ENCODE measurements at regions not wholly inside any gene's neighbourhood (a gene's known extent, or its start where the extent isn't known, plus 50 kb on each side); places are given as distances from the start of the nearest gene placed in this dataset.
A peak's percentile ranks its signal among the peaks of the same experiment; 100 is the strongest.

GRCh38 chr12:89252284-89252683 lies 100.0 kb downstream of the DUSP6 start:
- H4K91ac ChIP-seq (ENCODE audit: low read depth, low read length, poor library complexity) = no peak overlapping the region
- no peak overlapping the region for H3K18ac ChIP-seq (ENCODE audit: low read length)
- H2BK120ac ChIP-seq (ENCODE audit: low read depth, low read length) = no peak overlapping the region
- no peak overlapping the region for H3K4ac ChIP-seq (ENCODE audit: low read length)
- H3K4me1 ChIP-seq (ENCODE audit: control insufficient read depth in 2 of 2, insufficient read depth in 1 of 2, low read depth in 1 of 2, low read length in 2 of 2) = peaks cover 2% of the 10 kb centered on the region in 2 donors
- H4K8ac ChIP-seq (ENCODE audit: low read depth, low read length) = no peak overlapping the region
- H3K27ac ChIP-seq (replicated peaks; ENCODE audit: low read length) = no peak overlapping the region
- no peak overlapping the region for H3K14ac ChIP-seq (ENCODE audit: low read length)
- H2AFZ ChIP-seq (ENCODE audit: low read length) = no peak overlapping the region
- no peak overlapping the region for H3K4me3 ChIP-seq (ENCODE audit: low read length in 2 of 2)
- H2AK5ac ChIP-seq (ENCODE audit: low read depth, low read length) = no peak overlapping the region
- H3K9me3 ChIP-seq (replicated peaks in 1 of 2; ENCODE audit: control insufficient read depth in 2 of 2, insufficient read depth in 1 of 2, low read depth in 1 of 2, low read length in 2 of 2) = peaks cover 0 to 3% of the 10 kb centered on the region in 2 donors
- no CpG with 5 or more reads among the region's 4 CpGs for WGBS, 2 donors (ENCODE audit: extremely low coverage in 2 of 2, insufficient read length in 2 of 2, insufficient replicate concordance in 1 of 2)
- no peak overlapping the region for H2BK15ac ChIP-seq (ENCODE audit: low read length)
- no peak overlapping the region for H2BK12ac ChIP-seq (ENCODE audit: low read length)
- no peaks in the 10 kb centered on the region for H3K27me3 ChIP-seq (ENCODE audit: control insufficient read depth in 3 of 3, insufficient read depth in 3 of 3, low read depth in 1 of 3, low read length in 3 of 3)
- no peak overlapping the region for H3K4me2 ChIP-seq (ENCODE audit: insufficient read depth, low read length, poor library complexity, severe bottlenecking)
- DNase-seq (ENCODE audit: low spot score) = no peak
- H3K23ac ChIP-seq (ENCODE audit: low read depth, low read length, poor library complexity) = no peak overlapping the region
- H3K36me3 ChIP-seq (replicated peaks in 1 of 2; ENCODE audit: control insufficient read depth in 2 of 2, insufficient read depth in 2 of 2, low read length in 2 of 2) = no peaks in the 10 kb centered on the region
- H2BK5ac ChIP-seq (ENCODE audit: low read length) = no peak overlapping the region
- H3K79me1 ChIP-seq (ENCODE audit: low read depth, low read length) = no peaks in the 10 kb centered on the region
- no peak overlapping the region for H3K9ac ChIP-seq (ENCODE audit: low read depth, low read length, poor library complexity)

GRCh38 chr12:89251342-89252271 lies 100.7 kb downstream of the DUSP6 start:
- Histone ChIP-seq H3K14ac (ENCODE audit: low read length) (no peak overlapping the region), H3K4ac (ENCODE audit: low read length) (no peak overlapping the region), H2BK5ac (ENCODE audit: low read length) (no peak overlapping the region), H3K79me1 (ENCODE audit: low read depth, low read length) (no peaks in the 10 kb centered on the region), H3K9ac (ENCODE audit: low read depth, low read length, poor library complexity) (no peak overlapping the region), H3K23ac (ENCODE audit: low read depth, low read length, poor library complexity) (no peak overlapping the region), H3K36me3 (replicated peaks in 1 of 2; ENCODE audit: control insufficient read depth in 2 of 2, insufficient read depth in 2 of 2, low read length in 2 of 2) (no peaks in the 10 kb centered on the region), H3K4me3 (ENCODE audit: low read length in 2 of 2) (no peak overlapping the region), H2AFZ (ENCODE audit: low read length) (peak overlapping the region; percentile 4), H2BK12ac (ENCODE audit: low read length) (no peak overlapping the region), H3K4me1 (ENCODE audit: control insufficient read depth in 2 of 2, insufficient read depth in 1 of 2, low read depth in 1 of 2, low read length in 2 of 2) (peaks cover 2% of the 10 kb centered on the region in 2 donors), H2BK15ac (ENCODE audit: low read length) (no peak overlapping the region), H3K18ac (ENCODE audit: low read length) (no peak overlapping the region), H4K8ac (ENCODE audit: low read depth, low read length) (no peak overlapping the region), H2AK5ac (ENCODE audit: low read depth, low read length) (no peak overlapping the region), H4K91ac (ENCODE audit: low read depth, low read length, poor library complexity) (no peak overlapping the region), H2BK120ac (ENCODE audit: low read depth, low read length) (no peak overlapping the region), H3K4me2 (ENCODE audit: insufficient read depth, low read length, poor library complexity, severe bottlenecking) (no peak overlapping the region), H3K27me3 (ENCODE audit: control insufficient read depth in 3 of 3, insufficient read depth in 3 of 3, low read depth in 1 of 3, low read length in 3 of 3) (no peaks in the 10 kb centered on the region), H3K27ac (replicated peaks; ENCODE audit: low read length) (no peak overlapping the region), H3K9me3 (replicated peaks in 1 of 2; ENCODE audit: control insufficient read depth in 2 of 2, insufficient read depth in 1 of 2, low read depth in 1 of 2, low read length in 2 of 2) (peaks cover 0 to 3% of the 10 kb centered on the region in 2 donors)
- DNase-seq (ENCODE audit: low spot score) = no peak
- no CpG with 5 or more reads among the region's 6 CpGs for WGBS, 2 donors (ENCODE audit: extremely low coverage in 2 of 2, insufficient read length in 2 of 2, insufficient replicate concordance in 1 of 2)

- no peak overlapping the region for H3K9ac ChIP-seq (ENCODE audit: low read depth, low read length, poor library complexity)
- H3K4me1 ChIP-seq (ENCODE audit: control insufficient read depth in 2 of 2, insufficient read depth in 1 of 2, low read depth in 1 of 2, low read length in 2 of 2) = peaks cover 2% of the 10 kb centered on the region in 2 donors
- no peaks in the 10 kb centered on the region for H3K36me3 ChIP-seq (replicated peaks in 1 of 2; ENCODE audit: control insufficient read depth in 2 of 2, insufficient read depth in 2 of 2, low read length in 2 of 2)
- no peak overlapping the region for H3K4ac ChIP-seq (ENCODE audit: low read length)
- H4K8ac ChIP-seq (ENCODE audit: low read depth, low read length) = no peak overlapping the region
- no peaks in the 10 kb centered on the region for H3K79me1 ChIP-seq (ENCODE audit: low read depth, low read length)
- no peak overlapping the region for H3K14ac ChIP-seq (ENCODE audit: low read length)
- no peak overlapping the region for H2BK12ac ChIP-seq (ENCODE audit: low read length)
- DNase-seq (ENCODE audit: low spot score) = no peak
- H2AFZ ChIP-seq (ENCODE audit: low read length) = no peak overlapping the region
- no peaks in the 10 kb centered on the region for H3K27me3 ChIP-seq (ENCODE audit: control insufficient read depth in 3 of 3, insufficient read depth in 3 of 3, low read depth in 1 of 3, low read length in 3 of 3)
- H3K9me3 ChIP-seq (replicated peaks in 1 of 2; ENCODE audit: control insufficient read depth in 2 of 2, insufficient read depth in 1 of 2, low read depth in 1 of 2, low read length in 2 of 2) = peaks cover 0 to 3% of the 10 kb centered on the region in 2 donors
- no peak overlapping the region for H3K4me3 ChIP-seq (ENCODE audit: low read length in 2 of 2)
- no peak overlapping the region for H2AK5ac ChIP-seq (ENCODE audit: low read depth, low read length)
- H2BK15ac ChIP-seq (ENCODE audit: low read length) = no peak overlapping the region
- no peak overlapping the region for H3K27ac ChIP-seq (replicated peaks; ENCODE audit: low read length)
- no peak overlapping the region for H3K23ac ChIP-seq (ENCODE audit: low read depth, low read length, poor library complexity)
- H2BK120ac ChIP-seq (ENCODE audit: low read depth, low read length) = no peak overlapping the region
- H2BK5ac ChIP-seq (ENCODE audit: low read length) = no peak overlapping the region
- H3K4me2 ChIP-seq (ENCODE audit: insufficient read depth, low read length, poor library complexity, severe bottlenecking) = no peak overlapping the region
- no peak overlapping the region for H4K91ac ChIP-seq (ENCODE audit: low read depth, low read length, poor library complexity)
- H3K18ac ChIP-seq (ENCODE audit: low read length) = no peak overlapping the region
Observed at GRCh38 chr12:89250636-89251035, 101.7 kb downstream of the DUSP6 start.

GRCh38 chr12:89250213-89250612 lies 102.1 kb downstream of the DUSP6 start:
- H4K8ac ChIP-seq (ENCODE audit: low read depth, low read length) = no peak overlapping the region
- H2BK15ac ChIP-seq (ENCODE audit: low read length) = no peak overlapping the region
- H3K4me2 ChIP-seq (ENCODE audit: insufficient read depth, low read length, poor library complexity, severe bottlenecking) = no peak overlapping the region
- no peak overlapping the region for H2BK120ac ChIP-seq (ENCODE audit: low read depth, low read length)
- DNase-seq (ENCODE audit: low spot score) = no peak
- H3K9ac ChIP-seq (ENCODE audit: low read depth, low read length, poor library complexity) = no peak overlapping the region
- no CpG with 5 or more reads among the region's 2 CpGs for WGBS, 2 donors (ENCODE audit: extremely low coverage in 2 of 2, insufficient read length in 2 of 2, insufficient replicate concordance in 1 of 2)
- H3K27ac ChIP-seq (replicated peaks; ENCODE audit: low read length) = no peak overlapping the region
- no peak overlapping the region for H2BK5ac ChIP-seq (ENCODE audit: low read length)
- H3K9me3 ChIP-seq (replicated peaks in 1 of 2; ENCODE audit: control insufficient read depth in 2 of 2, insufficient read depth in 1 of 2, low read depth in 1 of 2, low read length in 2 of 2) = peaks cover 0 to 1% of the 10 kb centered on the region in 2 donors
- H3K4me1 ChIP-seq (ENCODE audit: control insufficient read depth in 2 of 2, insufficient read depth in 1 of 2, low read depth in 1 of 2, low read length in 2 of 2) = peaks cover 2 to 5% of the 10 kb centered on the region in 2 donors
- H3K4me3 ChIP-seq (ENCODE audit: low read length in 2 of 2) = no peak overlapping the region
- no peak overlapping the region for H3K4ac ChIP-seq (ENCODE audit: low read length)
- H3K79me1 ChIP-seq (ENCODE audit: low read depth, low read length) = no peaks in the 10 kb centered on the region
- no peaks in the 10 kb centered on the region for H3K36me3 ChIP-seq (replicated peaks in 1 of 2; ENCODE audit: control insufficient read depth in 2 of 2, insufficient read depth in 2 of 2, low read length in 2 of 2)
- H2BK12ac ChIP-seq (ENCODE audit: low read length) = no peak overlapping the region
- H3K18ac ChIP-seq (ENCODE audit: low read length) = no peak overlapping the region
- no peak overlapping the region for H2AK5ac ChIP-seq (ENCODE audit: low read depth, low read length)
- H3K23ac ChIP-seq (ENCODE audit: low read depth, low read length, poor library complexity) = no peak overlapping the region
- no peak overlapping the region for H4K91ac ChIP-seq (ENCODE audit: low read depth, low read length, poor library complexity)
- no peaks in the 10 kb centered on the region for H3K27me3 ChIP-seq (ENCODE audit: control insufficient read depth in 3 of 3, insufficient read depth in 3 of 3, low read depth in 1 of 3, low read length in 3 of 3)
- no peak overlapping the region for H2AFZ ChIP-seq (ENCODE audit: low read length)
- H3K14ac ChIP-seq (ENCODE audit: low read length) = no peak overlapping the region

Data from neuronal stem cell (in vitro differentiated cells).